ENCODE measurements at regions not wholly inside any gene's neighbourhood (a gene's known extent, or its start where the extent isn't known, plus 50 kb on each side); places are given as distances from the start of the nearest gene placed in this dataset.
"Not testable (repeated sequence)": the region's sequence is repeated elsewhere in the genome, so short reads cannot be mapped to it uniquely, and the experiment has no call there.

DNA sequence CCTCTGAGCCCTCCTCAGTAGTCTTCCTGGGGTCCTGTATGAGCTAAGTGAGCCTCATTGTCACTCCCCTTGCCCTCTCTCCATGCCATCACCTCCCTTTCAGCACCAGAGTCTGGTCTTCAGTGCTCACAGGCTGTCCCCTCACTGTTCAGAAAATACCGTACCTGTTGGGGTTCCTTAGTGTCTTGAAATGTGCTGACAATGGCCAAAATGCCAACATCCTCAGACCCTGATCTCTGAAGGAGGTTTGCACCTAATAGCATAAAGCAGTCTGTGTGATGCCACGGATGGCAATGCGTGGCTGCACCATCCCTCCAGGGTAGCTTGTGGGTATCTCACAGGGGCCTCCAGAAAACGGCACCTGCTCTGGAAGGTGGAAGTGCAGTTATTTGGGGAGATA is 301.0 kb upstream of the TLE3 start:
- DNase-seq (ENCODE audit: low spot score): no peak

DNA sequence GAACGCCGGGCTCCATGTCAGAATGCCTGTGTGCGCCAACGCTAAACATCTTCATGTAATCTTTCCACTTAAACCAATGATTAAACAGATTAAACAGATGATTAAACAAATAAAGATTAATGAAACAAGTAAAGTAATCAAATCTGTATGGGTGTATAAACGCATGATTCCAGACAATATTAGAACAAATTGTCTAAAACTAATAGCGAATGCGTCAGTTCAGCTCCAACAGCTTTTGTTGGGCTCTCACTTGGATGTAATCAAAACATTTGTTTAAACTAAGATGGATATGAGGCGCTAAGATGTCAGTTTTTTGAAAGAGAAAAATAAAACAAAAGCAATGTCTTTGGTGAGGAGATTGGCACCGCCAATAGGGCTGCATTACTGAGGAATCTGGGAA is 299.1 kb upstream of the TLE3 start:
- DNase-seq (ENCODE audit: low spot score): no peak

DNA sequence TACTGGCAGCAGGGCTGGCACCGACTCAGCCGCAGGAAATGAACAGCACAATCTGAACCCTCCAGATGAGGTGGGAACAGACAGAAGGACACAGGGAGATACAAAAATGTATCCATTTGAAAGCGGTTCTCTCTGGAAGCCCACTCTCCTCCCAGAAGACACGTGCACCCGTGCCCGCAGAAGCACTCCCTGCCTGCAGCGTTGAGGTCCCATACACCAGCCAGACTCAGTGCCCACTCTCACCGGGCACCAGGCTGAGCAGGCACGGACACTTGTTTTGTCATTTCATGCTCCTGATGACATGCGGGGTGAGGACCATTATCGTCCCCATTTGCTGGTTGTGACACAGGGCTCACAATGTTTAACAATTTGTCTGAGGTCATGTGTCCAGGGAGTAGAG is 297.4 kb upstream of the TLE3 start:
- no peak for DNase-seq (ENCODE audit: low spot score)

DNA sequence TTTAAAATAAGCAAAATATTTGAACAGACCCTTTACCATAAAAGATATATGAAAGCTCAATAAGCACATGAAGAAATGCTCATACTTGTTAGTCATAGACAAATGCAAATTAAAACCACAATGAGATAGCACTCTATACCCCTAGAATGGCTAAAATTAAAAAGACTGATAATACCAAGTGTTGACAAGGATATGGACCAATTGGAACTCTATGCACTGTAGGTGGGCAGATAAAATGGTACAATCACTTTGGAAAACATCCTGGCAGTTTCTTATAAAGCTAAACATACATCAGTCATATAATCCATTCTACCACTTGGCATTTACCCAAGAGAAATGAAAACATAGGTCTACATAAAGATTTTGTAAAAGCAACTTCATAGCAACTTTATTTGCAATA is 293.0 kb upstream of the TLE3 start:
- DNase-seq (ENCODE audit: low spot score): no peak

DNA sequence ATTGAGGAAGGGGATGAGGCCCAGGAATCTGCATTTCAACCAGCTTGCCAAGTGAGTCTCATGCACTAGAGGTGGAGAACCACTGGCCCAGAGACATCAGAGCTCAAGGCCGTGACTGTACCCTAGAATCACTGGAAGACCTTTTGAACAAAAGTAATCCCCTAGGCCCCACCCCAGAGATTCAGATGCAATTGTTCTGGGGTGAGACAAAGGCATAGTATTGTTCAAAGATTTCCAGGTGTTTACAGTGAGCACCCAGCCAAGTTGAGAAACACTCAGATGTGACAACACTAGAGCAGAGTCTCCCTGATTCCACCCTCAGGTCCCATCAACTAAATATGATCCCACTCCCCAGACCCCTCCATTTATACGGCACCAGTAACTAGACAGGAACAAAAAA is 290.3 kb upstream of the TLE3 start:
- no peak for DNase-seq (ENCODE audit: low spot score)

DNA sequence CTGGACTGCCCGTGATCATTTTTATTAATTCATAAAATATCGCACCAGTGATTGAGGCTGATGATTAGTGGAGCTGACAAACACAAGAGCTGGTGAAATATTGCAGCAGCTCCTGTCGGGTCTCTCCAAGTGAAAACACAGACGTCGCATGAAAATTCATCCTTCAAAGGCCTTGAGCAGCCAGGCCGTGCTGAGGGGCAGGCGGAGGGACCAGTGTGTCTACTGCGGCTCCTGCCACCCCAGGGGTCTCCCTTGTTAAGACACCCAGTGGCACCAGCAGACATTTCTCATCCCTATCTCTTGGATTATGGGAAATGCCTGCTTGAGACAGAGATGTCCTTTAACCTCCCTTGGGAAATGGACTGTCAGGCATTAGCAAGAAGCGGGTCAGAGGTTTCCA is 289.4 kb upstream of the TLE3 start:
- DNase-seq (ENCODE audit: low spot score): no peak

DNA sequence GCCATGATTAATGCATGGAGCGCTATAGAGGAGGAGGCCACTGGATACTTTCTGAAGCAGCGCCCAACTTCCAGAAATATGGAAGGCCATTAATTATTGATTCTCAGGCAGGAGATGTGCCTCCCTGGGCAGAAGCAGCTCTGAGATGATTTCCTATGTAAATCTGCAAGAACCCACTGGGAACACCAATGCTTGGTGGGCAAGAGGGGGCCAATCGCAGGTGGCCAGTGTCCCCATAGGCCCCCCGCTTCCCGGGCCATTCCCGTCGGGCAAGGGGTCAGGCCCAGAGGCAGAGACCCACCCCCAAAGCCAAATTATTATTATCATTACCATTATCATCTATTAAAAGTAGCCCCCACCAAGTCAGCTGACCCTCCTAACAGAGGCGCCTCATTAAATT is 288.0 kb upstream of the TLE3 start:
- no peak for DNase-seq (ENCODE audit: low spot score)

DNA sequence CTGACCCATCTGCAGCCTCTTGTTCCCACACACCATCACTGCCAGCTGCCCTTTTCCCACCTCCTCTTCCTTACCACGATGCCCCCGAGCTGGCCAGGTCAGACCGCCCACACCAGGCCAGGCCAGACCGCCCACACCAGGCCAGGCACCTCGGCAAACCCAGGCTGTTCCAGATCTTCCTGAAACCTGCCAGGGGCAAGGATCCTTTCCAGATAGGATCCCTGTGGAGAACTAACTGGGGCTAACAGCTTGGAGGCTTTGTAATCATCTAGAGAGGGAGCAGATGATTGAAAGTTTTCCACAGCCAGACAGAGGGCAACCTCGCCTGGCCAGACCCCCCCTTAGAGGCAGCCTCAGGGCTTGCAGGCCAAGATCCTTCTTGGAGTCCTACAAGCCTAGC is 287.3 kb upstream of the TLE3 start:
- DNase-seq (ENCODE audit: low spot score): no peak

DNA sequence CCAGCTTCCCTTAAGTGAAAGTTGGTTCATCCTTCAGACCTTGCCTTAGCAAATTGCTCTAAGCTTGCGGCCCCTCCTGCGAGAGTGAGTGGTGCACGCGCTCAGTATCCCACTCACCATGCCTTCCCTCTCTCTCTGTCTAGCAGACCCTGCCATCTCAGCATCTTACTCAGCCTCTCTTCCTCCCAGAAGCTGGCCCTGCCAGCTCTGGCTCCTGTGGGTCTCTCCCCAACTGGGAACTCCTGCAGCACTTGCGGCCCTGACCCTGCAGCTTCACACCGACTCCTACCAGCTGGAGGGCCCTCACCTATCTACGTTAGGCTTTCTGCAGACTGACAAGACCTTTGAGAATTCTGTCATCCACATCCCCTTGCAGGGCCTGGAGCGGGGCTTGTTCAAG is 286.1 kb upstream of the TLE3 start:
- DNase-seq (ENCODE audit: low spot score): no peak

DNA sequence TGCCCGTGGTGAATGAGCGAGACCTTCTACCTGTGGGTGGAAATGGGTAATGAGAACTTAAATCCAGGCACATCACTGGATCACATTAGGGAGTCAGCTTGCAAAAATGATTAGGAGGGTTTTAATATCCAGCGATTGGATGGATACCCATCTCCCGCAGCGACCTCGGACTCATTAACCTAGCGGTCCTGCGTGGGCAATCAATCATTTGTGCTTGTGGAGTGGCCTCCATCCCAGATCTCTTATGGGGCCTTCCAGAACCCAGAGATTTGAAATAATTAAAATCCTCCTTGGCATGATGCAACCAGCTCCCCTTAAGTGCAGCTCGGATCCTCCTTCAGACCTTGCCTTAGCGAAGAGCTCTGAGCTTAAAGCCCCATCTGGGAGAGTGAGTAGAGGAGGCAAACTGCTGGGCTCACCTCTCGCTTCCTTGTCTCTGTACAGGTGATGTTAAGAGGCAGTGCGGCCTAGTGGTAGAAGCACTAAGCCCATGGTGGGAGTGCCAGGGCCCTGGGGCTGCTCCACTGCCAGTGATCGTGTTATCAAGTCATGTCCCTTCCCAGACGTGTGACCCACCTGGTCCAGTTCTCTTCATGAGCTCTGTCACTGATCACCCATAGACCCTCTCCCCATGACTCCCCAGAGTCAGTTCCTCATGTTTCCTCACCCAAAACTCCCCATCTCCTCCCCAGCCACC is 285.2 kb upstream of the TLE3 start:
- DNase-seq (ENCODE audit: low spot score): no peak

DNA sequence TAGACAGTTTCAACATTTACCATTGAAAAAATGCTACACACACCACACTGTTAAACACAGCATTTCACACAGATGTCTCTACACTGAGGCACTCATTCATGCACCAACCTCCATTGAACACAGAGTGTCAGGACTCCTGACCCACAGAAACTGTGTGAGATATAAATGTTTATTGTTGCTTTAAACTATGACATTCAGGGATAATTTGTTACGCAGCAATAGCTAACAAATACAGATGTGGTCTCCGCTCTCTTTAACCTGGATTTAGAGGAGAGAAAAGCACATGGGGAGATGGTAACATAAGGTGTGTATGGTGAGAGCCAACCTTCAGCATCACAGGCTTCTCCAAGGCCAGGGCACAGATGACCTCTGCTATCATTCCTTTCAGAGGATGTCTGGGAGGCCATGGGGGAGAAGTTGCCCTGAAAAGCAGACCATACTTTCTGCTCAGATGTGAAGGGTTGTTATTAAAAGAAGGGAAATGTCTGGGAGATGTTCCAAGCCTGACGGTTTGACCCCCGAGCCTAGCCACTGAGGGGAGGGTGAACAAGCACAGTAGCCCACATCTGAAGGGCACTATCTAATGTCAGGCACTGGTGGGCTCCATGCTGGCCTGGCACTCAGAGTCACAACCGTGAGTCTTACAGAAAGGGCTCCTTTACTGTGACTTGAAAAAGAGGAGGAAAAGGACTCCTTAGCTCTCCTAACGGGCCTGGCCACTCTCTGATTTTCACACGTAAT is 284.5 kb upstream of the TLE3 start:
- DNase-seq (ENCODE audit: low spot score): no peak

DNA sequence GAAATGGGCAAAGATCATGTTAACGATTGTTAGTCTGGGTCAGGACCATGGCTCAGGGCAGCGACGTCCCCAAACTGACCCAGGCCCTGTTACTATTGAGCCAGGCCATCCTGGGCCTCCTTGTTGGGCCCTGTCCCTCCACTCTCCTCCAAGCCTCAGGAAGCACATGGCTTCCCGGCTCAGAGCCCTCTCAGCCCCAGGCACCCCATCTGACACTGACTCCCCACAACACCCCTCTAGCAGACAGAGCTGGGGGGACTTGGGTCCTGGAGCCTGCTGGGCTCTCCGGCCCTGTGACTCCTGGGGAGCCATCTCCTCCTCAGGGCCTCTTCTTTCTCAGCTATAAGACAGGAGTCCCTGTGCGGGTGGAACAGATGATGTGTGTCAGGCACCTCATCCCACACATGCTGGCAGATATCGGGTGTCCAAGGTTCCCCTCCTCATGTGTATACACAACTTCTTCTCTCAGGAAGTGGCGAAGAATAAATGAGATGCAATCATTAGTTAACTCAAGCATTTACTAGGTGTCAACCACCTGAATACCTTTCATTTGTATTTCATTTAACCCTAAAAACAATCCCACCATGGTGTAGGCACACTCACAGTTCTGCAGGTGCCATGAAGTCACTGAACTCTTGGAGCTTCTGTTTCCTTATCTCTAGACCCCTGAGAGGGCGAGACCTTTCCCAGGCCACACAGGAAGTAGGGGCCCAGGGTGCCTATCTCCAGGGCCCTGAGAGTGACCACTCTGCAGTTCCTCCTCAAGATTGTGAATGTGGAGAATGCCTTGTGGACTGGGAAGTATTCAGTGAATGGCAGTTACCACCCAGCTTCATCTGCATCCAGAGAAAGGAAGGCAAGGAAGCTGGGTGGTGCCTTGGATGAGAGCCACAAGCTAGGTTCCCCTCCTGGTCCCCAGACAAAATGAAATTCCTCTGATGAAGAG is 282.5 kb upstream of the TLE3 start:
- no peak for DNase-seq (ENCODE audit: low spot score)

DNA sequence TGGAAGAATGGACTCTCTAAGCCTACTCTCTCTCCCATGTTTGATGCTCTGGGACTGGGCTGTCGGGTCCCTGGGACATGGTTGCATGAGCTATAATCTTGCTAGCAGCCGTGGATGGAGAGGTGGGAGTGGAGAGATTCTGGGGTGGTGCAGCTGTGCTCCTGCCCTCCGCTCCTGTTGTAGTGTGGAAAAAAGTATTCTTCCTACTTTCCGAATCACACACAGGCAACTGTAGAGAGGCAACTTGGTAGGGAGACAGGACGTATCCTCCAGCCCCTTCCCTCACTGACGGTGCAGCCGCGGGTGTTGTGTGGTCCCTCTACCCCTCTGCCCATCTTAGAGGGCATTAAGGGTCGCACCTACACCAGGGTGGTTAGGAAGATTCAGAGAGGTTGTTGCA is 281.4 kb upstream of the TLE3 start:
- DNase-seq (ENCODE audit: low spot score): no peak

DNA sequence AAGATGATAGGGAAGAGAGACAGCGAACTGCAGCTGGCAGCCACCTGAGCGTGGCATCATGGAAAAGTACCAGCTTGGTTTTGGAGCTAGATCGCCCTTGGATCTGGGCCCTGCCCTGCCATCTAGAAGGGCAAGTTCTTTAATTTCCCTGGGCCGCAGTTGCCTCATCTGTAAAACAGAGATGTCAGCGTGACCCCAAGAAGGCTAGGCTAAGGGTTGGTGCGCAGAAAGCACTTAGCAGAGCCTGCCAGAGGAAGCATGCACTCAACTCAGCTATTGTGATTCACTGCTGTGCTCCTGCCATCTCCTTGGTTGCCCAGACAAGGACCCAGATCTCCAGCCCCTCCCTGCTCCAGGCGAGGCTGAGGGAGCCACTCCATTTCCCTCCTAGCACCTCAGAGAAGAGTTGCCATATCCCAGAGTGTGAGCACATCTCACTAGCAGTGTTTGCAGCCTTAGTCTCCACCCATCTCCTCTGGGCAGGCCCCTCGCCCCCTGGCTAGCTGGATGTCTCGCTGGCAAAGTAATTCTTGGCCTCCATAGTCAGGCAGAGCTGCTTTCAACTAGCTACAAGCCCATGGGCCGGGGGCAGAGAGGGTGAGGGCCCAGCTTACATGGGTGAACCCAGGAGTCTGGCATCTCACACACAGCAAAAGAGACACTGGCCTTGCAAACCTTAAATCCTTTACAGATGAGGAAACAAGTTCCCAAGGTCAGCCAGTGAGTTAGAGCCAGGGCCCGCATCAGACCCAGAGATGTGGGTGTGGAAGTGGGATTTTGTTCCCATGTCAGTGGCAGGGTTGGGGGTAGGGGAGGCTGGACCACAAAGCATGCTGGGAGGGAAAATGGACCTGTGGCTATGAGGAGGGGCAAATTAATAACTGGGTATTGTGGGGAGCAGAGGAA is 280.7 kb upstream of the TLE3 start:
- no peak for DNase-seq (ENCODE audit: low spot score)

DNA sequence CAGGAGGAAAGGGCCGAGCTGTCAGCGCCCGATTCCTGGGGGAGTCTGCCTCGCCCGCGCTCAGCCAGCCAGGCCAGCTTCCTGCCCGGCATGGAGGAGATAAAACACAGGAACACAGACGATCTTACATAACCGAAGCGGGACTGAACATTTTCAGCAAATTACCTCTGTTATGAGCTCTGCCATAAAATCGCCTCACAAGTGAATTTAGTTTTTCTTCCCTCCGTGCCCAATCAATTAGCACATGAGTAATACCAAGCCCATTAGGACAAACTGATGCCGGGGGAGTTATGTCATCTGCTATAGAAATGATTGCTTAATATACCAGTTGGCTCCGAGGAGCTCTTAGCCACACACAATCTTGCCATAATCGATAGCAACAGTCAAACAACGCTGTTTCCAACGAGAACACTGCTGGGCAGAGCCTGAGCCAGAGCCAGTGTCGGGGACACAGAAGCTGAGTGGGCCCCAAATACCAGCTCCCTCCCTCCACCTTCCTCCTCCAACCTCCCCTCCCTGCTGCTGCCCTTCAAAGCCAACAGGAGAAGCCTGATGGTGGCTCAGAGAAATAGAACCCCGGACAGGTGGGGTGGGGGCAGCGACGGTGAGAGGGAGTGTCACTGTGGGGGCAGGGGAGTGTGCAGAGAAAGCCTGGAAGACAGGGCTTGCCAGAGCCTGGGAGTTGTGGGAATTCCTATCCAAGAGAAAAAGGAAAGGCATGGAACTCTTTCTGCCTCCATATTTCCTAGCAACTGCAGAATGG is 279.4 kb upstream of the TLE3 start:
- peak; percentile 52 for DNase-seq (ENCODE audit: low spot score)

DNA sequence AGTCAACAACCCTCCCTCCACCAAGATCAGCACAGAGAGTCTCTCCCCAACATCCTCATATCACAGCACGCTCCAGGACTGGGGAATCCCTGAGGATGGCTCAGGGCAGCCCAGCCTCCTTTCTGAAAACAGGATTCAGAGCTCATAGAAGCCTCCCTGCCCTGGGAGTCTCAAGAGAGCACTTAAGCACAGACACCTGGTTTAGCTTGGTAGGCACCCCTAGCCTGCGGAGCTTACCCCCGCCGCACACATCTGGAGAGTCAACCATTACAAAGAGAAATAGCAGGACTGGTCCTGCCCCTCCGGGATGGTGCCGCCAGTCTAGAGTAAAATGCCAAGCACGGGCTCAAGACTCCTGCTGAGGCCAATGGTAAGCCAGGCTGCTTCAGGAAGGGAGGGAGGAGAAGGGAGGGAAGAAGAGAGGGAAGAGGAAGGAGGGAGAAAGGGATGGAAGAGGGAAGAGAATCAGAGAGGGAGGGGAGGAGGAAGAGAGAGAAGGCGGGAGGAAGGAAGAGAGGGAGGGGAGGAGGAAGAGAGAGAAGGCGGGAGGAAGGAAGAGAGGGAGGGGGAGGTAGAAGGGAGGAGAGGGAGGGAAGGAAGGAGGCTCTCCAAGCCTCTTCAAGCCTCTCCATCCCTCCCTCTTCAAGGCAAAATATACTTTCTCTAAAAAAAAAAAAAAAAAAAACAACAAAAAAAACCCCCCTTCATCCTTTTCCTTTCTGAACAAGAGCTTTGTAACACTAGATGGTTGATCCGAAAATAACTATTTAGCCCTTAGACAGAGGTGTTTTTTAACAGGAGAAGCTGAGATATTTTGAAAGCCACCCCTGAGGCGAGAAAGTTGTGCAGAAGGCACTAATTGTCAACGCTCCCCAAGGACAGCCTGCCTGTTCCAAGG is 278.6 kb upstream of the TLE3 start:
- no peak for DNase-seq (ENCODE audit: low spot score)

DNA sequence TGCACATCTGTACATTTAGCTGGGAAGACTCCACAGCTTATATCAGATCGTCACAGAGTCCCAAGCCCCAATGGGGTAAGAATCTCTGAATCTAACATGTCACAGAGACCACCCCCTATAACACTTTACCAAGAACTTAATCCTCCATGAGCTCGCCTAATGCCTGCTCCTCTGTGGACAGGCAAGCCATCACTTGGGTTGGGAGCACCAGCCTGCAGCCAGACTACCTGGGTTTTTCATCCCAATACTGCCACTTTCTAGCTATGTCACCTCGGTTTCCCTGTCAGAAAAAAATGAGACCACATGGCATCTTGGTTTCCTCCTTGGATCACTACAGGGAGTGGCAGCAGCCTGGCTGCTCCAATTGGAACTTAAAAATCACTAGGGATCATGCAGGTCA is 277.9 kb upstream of the TLE3 start:
- DNase-seq (ENCODE audit: low spot score): no peak

DNA sequence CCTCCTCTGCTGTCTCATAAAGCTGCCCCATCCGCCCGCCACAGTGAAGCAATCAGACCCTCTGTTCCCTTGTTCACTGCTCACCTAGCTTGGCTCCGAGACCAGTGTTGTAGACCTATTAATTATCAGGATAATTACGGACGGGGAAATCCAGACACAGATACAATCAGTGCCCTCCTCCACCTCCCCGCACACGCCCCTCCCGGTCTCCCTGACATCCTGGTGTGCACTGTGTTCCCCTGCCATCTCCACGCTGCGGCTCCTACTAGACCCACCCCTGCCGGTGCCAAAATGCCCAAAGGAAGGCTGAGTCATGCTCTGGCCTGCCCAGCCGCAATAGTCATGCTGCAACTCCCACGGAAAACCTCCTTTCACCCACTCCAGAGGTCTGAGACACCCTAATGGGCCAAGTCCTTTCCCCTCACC is 277.3 kb upstream of the TLE3 start:
- DNase-seq (ENCODE audit: low spot score): no peak

DNA sequence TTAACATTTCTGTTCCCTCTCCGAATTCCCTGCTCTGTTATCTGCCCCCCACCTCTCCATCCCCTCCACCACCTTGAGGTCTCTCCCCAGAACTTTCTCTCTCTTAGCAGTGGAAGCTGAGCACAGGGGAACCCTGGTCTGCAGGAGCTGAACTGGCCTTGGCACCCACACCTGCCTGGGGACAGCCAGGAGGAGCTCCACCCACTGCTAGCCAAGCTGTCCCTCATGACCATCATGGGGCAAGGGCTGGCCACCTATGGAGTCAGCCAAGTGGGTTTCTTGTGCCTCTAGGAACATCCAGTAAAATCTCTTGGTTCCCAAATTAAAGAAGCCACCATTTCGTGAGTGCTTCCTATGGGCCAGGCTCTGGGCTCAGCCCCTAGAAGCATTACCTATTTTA is 276.4 kb upstream of the TLE3 start:
- DNase-seq (ENCODE audit: low spot score): no peak

DNA sequence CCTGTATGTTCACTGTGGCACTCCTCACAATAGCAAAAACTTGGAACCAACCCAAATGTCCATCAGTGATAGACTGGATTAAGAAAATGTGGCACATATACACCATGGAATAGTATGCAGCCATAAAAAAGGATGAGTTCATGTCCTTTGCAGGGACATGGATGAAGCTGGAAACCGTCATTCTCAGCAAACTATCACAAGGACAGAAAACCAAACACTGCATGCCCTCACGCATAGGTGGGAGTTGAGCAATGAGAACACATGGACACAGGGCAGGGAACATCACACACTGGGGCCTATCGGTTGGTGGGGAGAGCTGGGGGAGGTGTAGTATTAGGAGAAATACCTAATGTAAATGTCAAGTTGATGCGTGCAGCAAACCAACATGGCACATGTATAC is 275.7 kb upstream of the TLE3 start:
- DNase-seq (ENCODE audit: low spot score): not testable (repeated sequence)
